CD4-positive, alpha-beta memory T cell (primary cell): ENCODE measurements at regions not wholly inside any gene's neighbourhood (a gene's known extent, or its start where the extent isn't known, plus 50 kb on each side); places are given as distances from the start of the nearest gene placed in this dataset.

Source experiments
- CTCF ChIA-PET: fragments of 350-600 bp; sonication (Branson Sonifier 250); formaldehyde crosslinking; loops from one replicate; lab custom pipeline; 2021; ENCODE audit warnings: inconsistent platforms; ENCODE audit not compliant: partially characterized antibody; lab: Charles Lee
- POLR2A ChIA-PET: fragments of 350-600 bp; sonication (Branson Sonifier 250); formaldehyde crosslinking; loops from one replicate; lab custom pipeline; 2021; ENCODE audit not compliant: partially characterized antibody; lab: Charles Lee
- DNase-seq, 5 donors: peaks; one replicate each; pipeline versions ENCODE4 v3.0.0 to v3.0.0-alpha.2; 2020 to 2022; ENCODE audit warnings: mixed read lengths in 1 of 5
- H3K27ac ChIP-seq: one replicate; pipeline ENCODE4 v1.7.0; 2013; ENCODE audit warnings: low read depth, low read length
- H3K27me3 ChIP-seq: 2 replicates; pipeline ENCODE4 v1.7.0; 2013; ENCODE audit warnings: mild to moderate bottlenecking, low read length, moderate library complexity; ENCODE audit not compliant: insufficient read depth
- H3K36me3 ChIP-seq: 2 replicates; pipeline ENCODE4 v1.7.0; 2013; ENCODE audit warnings: mild to moderate bottlenecking, low read length, moderate library complexity; ENCODE audit not compliant: insufficient read depth
- H3K4me1 ChIP-seq: 2 replicates; pipeline ENCODE4 v1.7.0; 2013; ENCODE audit warnings: mild to moderate bottlenecking, low read length, moderate library complexity; ENCODE audit not compliant: insufficient read depth
- H3K4me3 ChIP-seq, 2 donors: one replicate each; pipeline ENCODE4 v1.7.0; 2013; ENCODE audit warnings: low read length in 2 of 2, mild to moderate bottlenecking in 1 of 2
- H3K9me3 ChIP-seq, 2 donors: one replicate each; pipeline ENCODE4 v1.7.0; 2013; ENCODE audit warnings: low read length in 2 of 2, control low read depth in 1 of 2; ENCODE audit not compliant: control insufficient read depth in 1 of 2
- H3K27ac Mint-ChIP-seq, 7 donors: one replicate each; pipeline ENCODE4 v1.8.0; 2020 to 2021; ENCODE audit warnings: mixed read lengths in 7 of 7, mild to moderate bottlenecking in 6 of 7, inconsistent platforms in 3 of 7, moderate library complexity in 3 of 7
- H3K27me3 Mint-ChIP-seq, 2 donors: one replicate each; pipeline ENCODE4 v1.8.0; 2020 to 2021; ENCODE audit warnings: mixed read lengths in 2 of 2
- H3K36me3 Mint-ChIP-seq, 2 donors: one replicate each; pipeline ENCODE4 v1.8.0; 2020 to 2021; ENCODE audit warnings: mixed read lengths in 2 of 2, inconsistent platforms in 1 of 2, mild to moderate bottlenecking in 1 of 2
- H3K4me1 Mint-ChIP-seq, 4 donors: one replicate each; pipeline ENCODE4 v1.8.0; 2020 to 2021; ENCODE audit warnings: mixed read lengths in 4 of 4, mild to moderate bottlenecking in 1 of 4
- H3K4me3 Mint-ChIP-seq, 8 donors: one replicate each; pipeline ENCODE4 v1.8.0; 2020 to 2021; ENCODE audit warnings: mixed read lengths in 8 of 8, mild to moderate bottlenecking in 7 of 8, moderate library complexity in 6 of 8, inconsistent platforms in 3 of 8
- H3K9me3 Mint-ChIP-seq, 8 donors: one replicate each; pipeline ENCODE4 v1.8.0; 2020 to 2021; ENCODE audit warnings: mixed read lengths in 8 of 8, mild to moderate bottlenecking in 5 of 8, inconsistent platforms in 3 of 8, moderate library complexity in 1 of 8
- intact Hi-C: fragments of 100-400 bp; cut with micrococcal nuclease; formaldehyde crosslinking; loops from one replicate; pipeline ENCODE4 v1.15.1; 2023

GRCh38 chr19:16018106-16018755 lies 58.1 kb upstream of the TPM4 start:
- H3K4me3 Mint-ChIP-seq: no peak overlapping the region
- H3K4me1 ChIP-seq: no peaks in the 10 kb centered on the region
- no peaks in the 10 kb centered on the region for H3K27me3 ChIP-seq
- ChIA-PET POLR2A (no interaction called here), CTCF (no interaction called here)
- H3K4me1 Mint-ChIP-seq: no peaks in the 10 kb centered on the region
- H3K9me3 Mint-ChIP-seq: no peaks in the 10 kb centered on the region
- H3K27me3 Mint-ChIP-seq: no peaks in the 10 kb centered on the region
- no peak overlapping the region for H3K27ac ChIP-seq
- no peaks in the 10 kb centered on the region for H3K9me3 ChIP-seq
- H3K27ac Mint-ChIP-seq: no peak overlapping the region
- H3K4me3 ChIP-seq: no peak overlapping the region
- DNase-seq: no peak
- intact Hi-C loops: no loop called here
- no peaks in the 10 kb centered on the region for H3K36me3 ChIP-seq
- H3K36me3 Mint-ChIP-seq: no peaks in the 10 kb centered on the region

- Histone ChIP-seq H3K27ac (no peak overlapping the region), H3K36me3 (no peaks in the 10 kb centered on the region), H3K27me3 (no peaks in the 10 kb centered on the region), H3K4me1 (no peaks in the 10 kb centered on the region), H3K9me3 (no peaks in the 10 kb centered on the region), H3K4me3 (no peak overlapping the region)
- ChIA-PET POLR2A (no interaction called here), CTCF (no interaction called here)
- no peaks in the 10 kb centered on the region for H3K27me3 Mint-ChIP-seq
- H3K36me3 Mint-ChIP-seq: no peaks in the 10 kb centered on the region
- no peaks in the 10 kb centered on the region for H3K9me3 Mint-ChIP-seq
- no peaks in the 10 kb centered on the region for H3K4me1 Mint-ChIP-seq
- DNase-seq: no peak
- H3K27ac Mint-ChIP-seq: no peak overlapping the region
- intact Hi-C loops: no loop called here
- H3K4me3 Mint-ChIP-seq: no peak overlapping the region
Observed at GRCh38 chr19:16018801-16019551, 57.3 kb upstream of the TPM4 start.

- H3K4me3 ChIP-seq: no peak overlapping the region
- no peaks in the 10 kb centered on the region for H3K4me1 Mint-ChIP-seq
- no peaks in the 10 kb centered on the region for H3K4me1 ChIP-seq
- no peaks in the 10 kb centered on the region for H3K27me3 Mint-ChIP-seq
- H3K36me3 Mint-ChIP-seq: no peaks in the 10 kb centered on the region
- H3K9me3 Mint-ChIP-seq: no peaks in the 10 kb centered on the region
- H3K27ac ChIP-seq: no peak overlapping the region
- H3K36me3 ChIP-seq: no peaks in the 10 kb centered on the region
- H3K4me3 Mint-ChIP-seq: no peak overlapping the region
- no peaks in the 10 kb centered on the region for H3K27me3 ChIP-seq
- intact Hi-C loops: no loop called here
- H3K27ac Mint-ChIP-seq: peak overlapping the region in 1 of 7 donors; percentile 42
- no peaks in the 10 kb centered on the region for H3K9me3 ChIP-seq
- ChIA-PET CTCF (no interaction called here), POLR2A (no interaction called here)
- DNase-seq: no peak
Observed at GRCh38 chr19:16019691-16020448, 56.4 kb upstream of the TPM4 start.

- intact Hi-C loops: no loop called here
Observed at GRCh38 chr19:16021796-16022195, 54.5 kb upstream of the TPM4 start.

GRCh38 chr19:16022251-16022650 lies 54.0 kb upstream of the TPM4 start:
- intact Hi-C loops: no loop called here
- H3K27ac ChIP-seq: no peak overlapping the region
- H3K27me3 ChIP-seq: no peaks in the 10 kb centered on the region
- Mint-ChIP-seq H3K4me1 (no peaks in the 10 kb centered on the region), H3K27me3 (no peaks in the 10 kb centered on the region), H3K9me3 (no peaks in the 10 kb centered on the region), H3K27ac (no peak overlapping the region), H3K4me3 (no peak overlapping the region), H3K36me3 (no peaks in the 10 kb centered on the region)
- no peak for DNase-seq
- H3K4me1 ChIP-seq: no peaks in the 10 kb centered on the region
- no peaks in the 10 kb centered on the region for H3K36me3 ChIP-seq
- CTCF ChIA-PET: no interaction called here
- no peaks in the 10 kb centered on the region for H3K9me3 ChIP-seq
- POLR2A ChIA-PET: no interaction called here
- no peak overlapping the region for H3K4me3 ChIP-seq

More at GRCh38 chr19:16021796-16022195, 54.5 kb upstream of the TPM4 start:
- Histone ChIP-seq H3K9me3 (no peaks in the 10 kb centered on the region), H3K27me3 (no peaks in the 10 kb centered on the region), H3K27ac (no peak overlapping the region), H3K36me3 (no peaks in the 10 kb centered on the region), H3K4me1 (no peaks in the 10 kb centered on the region), H3K4me3 (no peak overlapping the region)
- no peak overlapping the region for H3K27ac Mint-ChIP-seq
- CTCF ChIA-PET: no interaction called here
- no peaks in the 10 kb centered on the region for H3K36me3 Mint-ChIP-seq
- H3K9me3 Mint-ChIP-seq: no peaks in the 10 kb centered on the region
- H3K4me1 Mint-ChIP-seq: no peaks in the 10 kb centered on the region
- POLR2A ChIA-PET: no interaction called here
- no peak overlapping the region for H3K4me3 Mint-ChIP-seq
- no peaks in the 10 kb centered on the region for H3K27me3 Mint-ChIP-seq
- no peak for DNase-seq

GRCh38 chr19:16022681-16023080 lies 53.6 kb upstream of the TPM4 start:
- ChIA-PET CTCF (no interaction called here), POLR2A (no interaction called here)
- intact Hi-C loops: no loop called here
- no peaks in the 10 kb centered on the region for H3K4me1 Mint-ChIP-seq
- DNase-seq: no peak
- H3K27ac ChIP-seq: no peak overlapping the region
- H3K4me1 ChIP-seq: no peaks in the 10 kb centered on the region
- no peaks in the 10 kb centered on the region for H3K27me3 Mint-ChIP-seq
- no peak overlapping the region for H3K4me3 Mint-ChIP-seq
- no peak overlapping the region for H3K27ac Mint-ChIP-seq
- no peak overlapping the region for H3K4me3 ChIP-seq
- no peaks in the 10 kb centered on the region for H3K27me3 ChIP-seq
- no peaks in the 10 kb centered on the region for H3K9me3 ChIP-seq
- no peaks in the 10 kb centered on the region for H3K9me3 Mint-ChIP-seq
- H3K36me3 Mint-ChIP-seq: no peaks in the 10 kb centered on the region
- H3K36me3 ChIP-seq: no peaks in the 10 kb centered on the region

- CTCF ChIA-PET: interaction anchor here (0.6 kb wide), 1 partner anchor 159 kb away, joined by 3 read pairs; no protein-coding TSS in a partner anchor
- POLR2A ChIA-PET: no interaction called here
Observed at GRCh38 chr19:16023146-16023915, 53.0 kb upstream of the TPM4 start.

More at GRCh38 chr19:16023146-16023915, 53.0 kb upstream of the TPM4 start:
- H3K27me3 Mint-ChIP-seq: no peaks in the 10 kb centered on the region
- Histone ChIP-seq H3K4me1 (no peaks in the 10 kb centered on the region), H3K36me3 (no peaks in the 10 kb centered on the region), H3K27ac (no peak overlapping the region), H3K27me3 (no peaks in the 10 kb centered on the region), H3K4me3 (no peak overlapping the region), H3K9me3 (no peaks in the 10 kb centered on the region)
- no peak for DNase-seq
- H3K27ac Mint-ChIP-seq: no peak overlapping the region
- intact Hi-C loops: no loop called here
- no peak overlapping the region for H3K4me3 Mint-ChIP-seq
- no peaks in the 10 kb centered on the region for H3K9me3 Mint-ChIP-seq
- no peaks in the 10 kb centered on the region for H3K36me3 Mint-ChIP-seq
- H3K4me1 Mint-ChIP-seq: no peaks in the 10 kb centered on the region
